D721Med (cell line): ENCODE measurements at regions not wholly inside any gene's neighbourhood (a gene's known extent, or its start where the extent isn't known, plus 50 kb on each side); places are given as distances from the start of the nearest gene placed in this dataset.

Experiments used
- DNase-seq: peaks from one replicate; pipeline ENCODE4 v3.0.0; 2011; ENCODE audit warnings: low spot score; ENCODE audit not compliant: insufficient read length
- FAIRE-seq: peaks from 2 replicates; lab custom pipeline; 2011; peaks lifted over from hg19 to GRCh38; lab: Jason Lieb, UNC
- CTCF ChIP-seq: IDR thresholded peaks from 2 replicates; pipeline ENCODE4 v1.5.1; 2012; ENCODE audit warnings: mild to moderate bottlenecking, control low read depth; ENCODE audit not compliant: insufficient read depth; ENCODE audit errors: missing control alignments

- no peak for FAIRE-seq
- no peak for TF ChIP-seq CTCF
- DNase-seq, result no peak
These were observed 105.3 kb downstream of the AKAIN1 start for GRCh38 chr18:5091741-5092140.

- no peak for TF ChIP-seq CTCF
- DNase-seq (no peak), FAIRE-seq (no peak)
These were observed 121.8 kb downstream of the AKAIN1 start for GRCh38 chr18:5075297-5075696.

GRCh38 chr18:5073026-5073944 is 123.8 kb downstream of the AKAIN1 start:
- peak; percentile 85 for TF ChIP-seq CTCF
- FAIRE-seq (peak; percentile 92), DNase-seq (no peak)

- no peak for FAIRE-seq
- no peak for TF ChIP-seq CTCF
- no peak for DNase-seq
These were observed 128.2 kb downstream of the AKAIN1 start for GRCh38 chr18:5068851-5069250.

- DNase-seq (no peak), FAIRE-seq (no peak)
- peak; percentile 26 for TF ChIP-seq CTCF
These were observed 130.6 kb downstream of the AKAIN1 start for GRCh38 chr18:5066380-5066977.

- FAIRE-seq (no peak), DNase-seq (no peak)
- no peak for TF ChIP-seq CTCF
These were observed 131.4 kb downstream of the AKAIN1 start for GRCh38 chr18:5065615-5066014.
